OCI-LY3 (cell line): ENCODE measurements at regions not wholly inside any gene's neighbourhood (a gene's known extent, or its start where the extent isn't known, plus 50 kb on each side); places are given as distances from the start of the nearest gene placed in this dataset.

ENCODE experiments used
- H2AFZ ChIP-seq: fragments of 200-600, 300-600 bp; shearing (Covaris generic); 2 replicates; pipeline ENCODE4 v1.6.0; 2014; ENCODE audit warnings: antibody characterized with exemption, low read depth, low read length
- H3K27ac ChIP-seq: fragments of 200-600, 300-600 bp; sonication (generic); 2 replicates; pipeline ENCODE4 v1.5.1; 2014; ENCODE audit warnings: mild to moderate bottlenecking, low read length, moderate library complexity, mixed read lengths
- H3K27me3 ChIP-seq: fragments of 200-600, 300-600 bp; sonication (generic); 2 replicates; pipeline ENCODE4 v1.6.1; 2014; ENCODE audit warnings: low read depth, low read length, mixed read lengths
- H3K36me3 ChIP-seq: fragments of 200-600, 300-600 bp; sonication (generic); replicated peaks from 2 replicates; pipeline ENCODE3; 2014; ENCODE audit warnings: low read depth, low read length, mixed read lengths
- H3K4me1 ChIP-seq: fragments of 300-600, 200-600 bp; sonication (generic); 2 replicates; pipeline ENCODE4 v1.6.1; 2014; ENCODE audit warnings: low read length, mixed read lengths
- H3K4me2 ChIP-seq: fragments of 200-600, 300-600 bp; sonication (generic); 2 replicates; pipeline ENCODE4 v1.6.1; 2014; ENCODE audit warnings: low read length, mixed read lengths
- H3K4me3 ChIP-seq: fragments of 300-600, 200-600 bp; sonication (generic); 2 replicates; pipeline ENCODE4 v1.5.1; 2014; ENCODE audit warnings: antibody characterized with exemption, mild to moderate bottlenecking, low read length, moderate library complexity
- H3K79me2 ChIP-seq: fragments of 300-600, 200-600 bp; shearing (Covaris generic); 2 replicates; pipeline ENCODE4 v1.6.1; 2014; ENCODE audit warnings: mild to moderate bottlenecking, low read length, mixed read lengths
- H3K9ac ChIP-seq: fragments of 300-600, 200-600 bp; shearing (Covaris generic); 2 replicates; pipeline ENCODE4 v1.6.0; 2014; ENCODE audit warnings: mild to moderate bottlenecking, low read length, moderate library complexity
- H3K9me3 ChIP-seq: fragments of 200-600, 300-600 bp; shearing (Covaris generic); 2 replicates; pipeline ENCODE4 v1.6.1; 2014; ENCODE audit warnings: low read length, mixed read lengths; ENCODE audit not compliant: insufficient read depth
- H4K20me1 ChIP-seq: fragments of 200-600, 300-600 bp; sonication (generic); 2 replicates; pipeline ENCODE4 v1.6.1; 2016; ENCODE audit warnings: low read length, mixed read lengths; ENCODE audit not compliant: insufficient read depth
- CTCF ChIP-seq: fragments of 200-600, 300-600 bp; sonication (generic); IDR thresholded peaks from 2 replicates; pipeline ENCODE4 v1.5.1; 2014; ENCODE audit warnings: antibody characterized with exemption, low read length, low read depth
- EZH2phosphoT487 ChIP-seq: fragments of 200-600 bp; shearing (Covaris generic); IDR thresholded peaks from 2 replicates; pipeline ENCODE4 v1.6.1; 2018; ENCODE audit warnings: antibody characterized with exemption, mixed run types, low read depth

- Histone ChIP-seq H3K4me1 (no peaks in the 10 kb centered on the region), H3K4me2 (no peak overlapping the region), H3K36me3 (no peaks in the 10 kb centered on the region), H3K9me3 (no peaks in the 10 kb centered on the region), H3K27me3 (no peaks in the 10 kb centered on the region), H3K27ac (no peak overlapping the region), H2AFZ (no peak overlapping the region), H3K9ac (no peak overlapping the region), H4K20me1 (no peaks in the 10 kb centered on the region), H3K4me3 (no peak overlapping the region), H3K79me2 (no peaks in the 10 kb centered on the region)
- TF ChIP-seq CTCF (no peak), EZH2phosphoT487 (no peak)
These were observed 175.3 kb downstream of the RPIA start for GRCh38 chr2:88866756-88867155.

GRCh38 chr2:88868861-88869260 lies 177.4 kb downstream of the RPIA start:
- H3K9me3 ChIP-seq: no peaks in the 10 kb centered on the region
- H3K4me2 ChIP-seq: no peak overlapping the region
- no peak overlapping the region for H3K4me3 ChIP-seq
- H3K79me2 ChIP-seq: no peaks in the 10 kb centered on the region
- H2AFZ ChIP-seq: no peak overlapping the region
- H3K4me1 ChIP-seq: no peaks in the 10 kb centered on the region
- H3K36me3 ChIP-seq: no peaks in the 10 kb centered on the region
- no peaks in the 10 kb centered on the region for H3K27me3 ChIP-seq
- H3K9ac ChIP-seq: no peak overlapping the region
- H4K20me1 ChIP-seq: no peaks in the 10 kb centered on the region
- no peak overlapping the region for H3K27ac ChIP-seq
- TF ChIP-seq CTCF (no peak), EZH2phosphoT487 (no peak)

GRCh38 chr2:88870267-88870839 lies 178.9 kb downstream of the RPIA start:
- Histone ChIP-seq H3K27me3 (no peaks in the 10 kb centered on the region), H3K9ac (no peak overlapping the region), H4K20me1 (no peaks in the 10 kb centered on the region), H3K36me3 (no peaks in the 10 kb centered on the region), H3K27ac (no peak overlapping the region), H3K4me2 (no peak overlapping the region), H3K4me1 (no peaks in the 10 kb centered on the region), H3K9me3 (no peaks in the 10 kb centered on the region), H3K79me2 (no peaks in the 10 kb centered on the region), H2AFZ (no peak overlapping the region), H3K4me3 (no peak overlapping the region)
- TF ChIP-seq EZH2phosphoT487 (no peak), CTCF (no peak)

GRCh38 chr2:88871336-88871735 lies 179.9 kb downstream of the RPIA start:
- Histone ChIP-seq H2AFZ (no peak overlapping the region), H3K27ac (no peak overlapping the region), H3K27me3 (no peaks in the 10 kb centered on the region), H3K9me3 (no peaks in the 10 kb centered on the region), H3K4me1 (no peaks in the 10 kb centered on the region), H3K9ac (no peak overlapping the region), H4K20me1 (no peaks in the 10 kb centered on the region), H3K79me2 (no peaks in the 10 kb centered on the region), H3K4me2 (no peak overlapping the region), H3K4me3 (no peak overlapping the region), H3K36me3 (no peaks in the 10 kb centered on the region)
- TF ChIP-seq CTCF (no peak), EZH2phosphoT487 (no peak)
